T-helper 1 cell treated with Interleukin-12 subunit alpha and Interleukin-12 subunit beta and Interleukin-4 antibody, amounts not matched to agents 30 ng/mL and 1 ng/mL, for 36 hours (primary cell): ENCODE measurements at regions not wholly inside any gene's neighbourhood (a gene's known extent, or its start where the extent isn't known, plus 50 kb on each side); places are given as distances from the start of the nearest gene placed in this dataset.

Experiments used
- intact Hi-C: fragments of 100-400 bp; cut with micrococcal nuclease; formaldehyde crosslinking; loops from one replicate; pipeline ENCODE4 v1.15.1; 2024

- intact Hi-C loops = no loop called here
These were observed 274.4 kb downstream of the HTR7 start for GRCh38 chr10:90583416-90583815.

- intact Hi-C loops = no loop called here
These were observed 270.8 kb downstream of the HTR7 start for GRCh38 chr10:90587081-90587491.

- intact Hi-C loops = no loop called here
These were observed 270.3 kb downstream of the HTR7 start for GRCh38 chr10:90587561-90587960.

GRCh38 chr10:90588222-90588621 is 269.6 kb downstream of the HTR7 start:
- intact Hi-C loops = no loop called here

GRCh38 chr10:90589825-90590224 is 268.0 kb downstream of the HTR7 start:
- intact Hi-C loops = loop anchor here (5.0 kb wide), 1 partner anchor 798 kb away; no protein-coding TSS in a partner anchor

GRCh38 chr10:90591629-90592028 is 266.2 kb downstream of the HTR7 start:
- intact Hi-C loops = loop anchor here (5.0 kb wide), 1 partner anchor 799 kb away; no protein-coding TSS in a partner anchor

- intact Hi-C loops = loop anchor here (5.0 kb wide), 1 partner anchor 800 kb away; no protein-coding TSS in a partner anchor
These were observed 265.1 kb downstream of the HTR7 start for GRCh38 chr10:90592638-90593302.

- intact Hi-C loops = no loop called here
These were observed 259.3 kb downstream of the HTR7 start for GRCh38 chr10:90598513-90598912.

GRCh38 chr10:90602862-90603610 is 254.8 kb downstream of the HTR7 start:
- intact Hi-C loops = no loop called here

GRCh38 chr10:90604636-90605035 is 253.2 kb downstream of the HTR7 start:
- intact Hi-C loops = no loop called here

- intact Hi-C loops = no loop called here
These were observed 252.3 kb downstream of the HTR7 start for GRCh38 chr10:90605506-90605905.

GRCh38 chr10:90612276-90612675 is 245.6 kb downstream of the HTR7 start:
- intact Hi-C loops = no loop called here

- intact Hi-C loops = no loop called here
These were observed 243.2 kb downstream of the HTR7 start for GRCh38 chr10:90614631-90615030.

- intact Hi-C loops = no loop called here
These were observed 236.3 kb downstream of the HTR7 start for GRCh38 chr10:90621577-90621976.

GRCh38 chr10:90635111-90635765 is 222.6 kb downstream of the HTR7 start:
- intact Hi-C loops = no loop called here

GRCh38 chr10:90640756-90641155 is 217.1 kb downstream of the HTR7 start:
- intact Hi-C loops = no loop called here

- intact Hi-C loops = no loop called here
These were observed 216.1 kb downstream of the HTR7 start for GRCh38 chr10:90641731-90642130.

GRCh38 chr10:90642136-90642535 is 215.7 kb downstream of the HTR7 start:
- intact Hi-C loops = no loop called here

- intact Hi-C loops = no loop called here
These were observed 215.2 kb downstream of the HTR7 start for GRCh38 chr10:90642650-90643049.

GRCh38 chr10:90644165-90644564 is 213.7 kb downstream of the HTR7 start:
- intact Hi-C loops = no loop called here

GRCh38 chr10:90650858-90651257 is 207.0 kb downstream of the HTR7 start:
- intact Hi-C loops = no loop called here

- intact Hi-C loops = no loop called here
These were observed 205.3 kb downstream of the HTR7 start for GRCh38 chr10:90652519-90652918.
